ENCODE measurements at regions not wholly inside any gene's neighbourhood (a gene's known extent, or its start where the extent isn't known, plus 50 kb on each side); places are given as distances from the start of the nearest gene placed in this dataset.

GRCh38 chr18:22303927-22304326 is 113.8 kb downstream of the CTAGE1 start (continued):
- no peak for TF ChIP-seq ZC3H10 (CRISPR knock-in tag; IDR thresholded peaks at IDR 0.05)
- no peak for TF ChIP-seq ARNTL (CRISPR knock-in tag; IDR thresholded peaks at IDR 0.05; ENCODE audit: borderline replicate concordance, low read depth)
- no peak for TF ChIP-seq ZFP30 (CRISPR knock-in tag; IDR thresholded peaks at IDR 0.05)
- TF ChIP-seq CSRNP3 (CRISPR knock-in tag; IDR thresholded peaks at IDR 0.05): no peak
- no peak for TF ChIP-seq ZNF8 (CRISPR knock-in tag; IDR thresholded peaks at IDR 0.05)
- TF ChIP-seq GLIS3 (CRISPR knock-in tag; IDR thresholded peaks at IDR 0.05): no peak

- no peak for ATAC-seq
- TF ChIP-seq PATZ1 (CRISPR knock-in tag; IDR thresholded peaks at IDR 0.05; ENCODE audit: borderline replicate concordance) (no peak), CSDC2 (CRISPR knock-in tag; IDR thresholded peaks at IDR 0.05) (no peak), ISL1 (CRISPR knock-in tag; IDR thresholded peaks at IDR 0.05) (no peak), ARNTL (CRISPR knock-in tag; IDR thresholded peaks at IDR 0.05; ENCODE audit: borderline replicate concordance, low read depth) (no peak), ZC3H10 (CRISPR knock-in tag; IDR thresholded peaks at IDR 0.05) (no peak), RARB (CRISPR knock-in tag; IDR thresholded peaks at IDR 0.05) (no peak), ZFP30 (CRISPR knock-in tag; IDR thresholded peaks at IDR 0.05) (no peak), OSR1 (CRISPR knock-in tag; IDR thresholded peaks at IDR 0.05) (no peak), ESRRG (CRISPR knock-in tag; IDR thresholded peaks at IDR 0.05) (no peak), SNAI2 (CRISPR knock-in tag; IDR thresholded peaks at IDR 0.05) (no peak), ZNF8 (CRISPR knock-in tag; IDR thresholded peaks at IDR 0.05) (no peak), GLIS3 (CRISPR knock-in tag; IDR thresholded peaks at IDR 0.05) (no peak), CSRNP3 (CRISPR knock-in tag; IDR thresholded peaks at IDR 0.05) (no peak)
- TF ChIP-seq, protein P1, sequence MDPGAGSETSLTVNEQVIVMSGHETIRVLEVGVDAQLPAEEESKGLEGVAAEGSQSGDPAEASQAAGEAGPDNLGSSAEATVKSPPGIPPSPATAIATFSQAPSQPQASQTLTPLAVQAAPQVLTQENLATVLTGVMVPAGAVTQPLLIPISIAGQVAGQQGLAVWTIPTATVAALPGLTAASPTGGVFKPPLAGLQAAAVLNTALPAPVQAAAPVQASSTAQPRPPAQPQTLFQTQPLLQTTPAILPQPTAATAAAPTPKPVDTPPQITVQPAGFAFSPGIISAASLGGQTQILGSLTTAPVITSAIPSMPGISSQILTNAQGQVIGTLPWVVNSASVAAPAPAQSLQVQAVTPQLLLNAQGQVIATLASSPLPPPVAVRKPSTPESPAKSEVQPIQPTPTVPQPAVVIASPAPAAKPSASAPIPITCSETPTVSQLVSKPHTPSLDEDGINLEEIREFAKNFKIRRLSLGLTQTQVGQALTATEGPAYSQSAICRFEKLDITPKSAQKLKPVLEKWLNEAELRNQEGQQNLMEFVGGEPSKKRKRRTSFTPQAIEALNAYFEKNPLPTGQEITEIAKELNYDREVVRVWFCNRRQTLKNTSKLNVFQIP (CRISPR knock-in tag; IDR thresholded peaks at IDR 0.05; ENCODE audit: borderline replicate concordance, low read depth): no peak
Measured at GRCh38 chr18:22302144-22302543, 115.6 kb downstream of the CTAGE1 start.

- ATAC-seq: no peak
- TF ChIP-seq ZNF565 (CRISPR knock-in tag; conservative IDR thresholded peaks at IDR 0.05; ENCODE audit: low read depth) (no peak), PATZ1 (CRISPR knock-in tag; IDR thresholded peaks at IDR 0.05; ENCODE audit: borderline replicate concordance) (no peak), ARNTL (CRISPR knock-in tag; IDR thresholded peaks at IDR 0.05; ENCODE audit: borderline replicate concordance, low read depth) (no peak), CSRNP3 (CRISPR knock-in tag; IDR thresholded peaks at IDR 0.05) (no peak), CSDC2 (CRISPR knock-in tag; IDR thresholded peaks at IDR 0.05) (no peak), ISL1 (CRISPR knock-in tag; IDR thresholded peaks at IDR 0.05) (no peak), OSR1 (CRISPR knock-in tag; IDR thresholded peaks at IDR 0.05) (no peak), ZC3H10 (CRISPR knock-in tag; IDR thresholded peaks at IDR 0.05) (no peak), BACH2 (CRISPR knock-in tag; IDR thresholded peaks at IDR 0.05; ENCODE audit: borderline replicate concordance) (no peak)
Measured at GRCh38 chr18:22300665-22301636, 116.8 kb downstream of the CTAGE1 start.
